Breast epithelium (tissue), 3 donors: ENCODE measurements at regions not wholly inside any gene's neighbourhood (a gene's known extent, or its start where the extent isn't known, plus 50 kb on each side); places are given as distances from the start of the nearest gene placed in this dataset.

Experiments
- POLR2A ChIP-seq: fragments of 450-650 bp; IDR thresholded peaks from one replicate; pipeline ENCODE4 v1.6.1; 2016; ENCODE audit warnings: antibody characterized with exemption, mild to moderate bottlenecking, moderate library complexity
- POLR2AphosphoS5 ChIP-seq, 3 donors: sonication (generic); formaldehyde crosslinking; IDR thresholded peaks; one replicate each; pipeline ENCODE4 v1.6.1; 2017; ENCODE audit warnings: antibody characterized with exemption in 3 of 3
- TF ChIP-seq, protein P1 (sequence below), 3 donors: fragments of 450-650 bp; IDR thresholded peaks; one replicate each; pipeline ENCODE4 v1.5.1; 2016 to 2017; ENCODE audit warnings: antibody characterized with exemption in 3 of 3, mild to moderate bottlenecking in 3 of 3, moderate library complexity in 3 of 3

DNA sequence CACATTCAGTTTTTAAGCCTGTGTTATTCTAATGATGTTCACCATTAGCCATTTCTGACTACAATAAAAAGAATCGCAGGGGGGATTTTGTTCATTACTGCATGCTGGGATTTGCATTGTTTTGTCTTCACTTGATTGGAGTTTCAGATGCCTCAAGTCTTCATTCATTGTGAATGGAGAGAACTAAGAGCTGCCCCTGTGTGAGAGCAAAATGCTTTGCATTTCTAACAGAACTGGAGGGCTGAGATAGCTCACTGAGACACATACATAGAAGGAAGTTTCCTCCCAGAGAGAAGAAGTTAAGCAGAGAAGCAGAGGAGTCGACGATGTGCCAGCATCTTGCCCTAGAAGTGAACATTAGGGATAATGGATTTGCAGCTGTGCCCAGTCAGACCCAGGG is 113.5 kb upstream of the GATB start:
- no peak for TF ChIP-seq POLR2A
- TF ChIP-seq, protein P1, sequence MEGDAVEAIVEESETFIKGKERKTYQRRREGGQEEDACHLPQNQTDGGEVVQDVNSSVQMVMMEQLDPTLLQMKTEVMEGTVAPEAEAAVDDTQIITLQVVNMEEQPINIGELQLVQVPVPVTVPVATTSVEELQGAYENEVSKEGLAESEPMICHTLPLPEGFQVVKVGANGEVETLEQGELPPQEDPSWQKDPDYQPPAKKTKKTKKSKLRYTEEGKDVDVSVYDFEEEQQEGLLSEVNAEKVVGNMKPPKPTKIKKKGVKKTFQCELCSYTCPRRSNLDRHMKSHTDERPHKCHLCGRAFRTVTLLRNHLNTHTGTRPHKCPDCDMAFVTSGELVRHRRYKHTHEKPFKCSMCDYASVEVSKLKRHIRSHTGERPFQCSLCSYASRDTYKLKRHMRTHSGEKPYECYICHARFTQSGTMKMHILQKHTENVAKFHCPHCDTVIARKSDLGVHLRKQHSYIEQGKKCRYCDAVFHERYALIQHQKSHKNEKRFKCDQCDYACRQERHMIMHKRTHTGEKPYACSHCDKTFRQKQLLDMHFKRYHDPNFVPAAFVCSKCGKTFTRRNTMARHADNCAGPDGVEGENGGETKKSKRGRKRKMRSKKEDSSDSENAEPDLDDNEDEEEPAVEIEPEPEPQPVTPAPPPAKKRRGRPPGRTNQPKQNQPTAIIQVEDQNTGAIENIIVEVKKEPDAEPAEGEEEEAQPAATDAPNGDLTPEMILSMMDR (IDR thresholded peaks at IDR 0.05), result no peak
- no peak for TF ChIP-seq POLR2AphosphoS5 (IDR thresholded peaks at IDR 0.05)
